GM06990 (cell line): ENCODE measurements at regions not wholly inside any gene's neighbourhood (a gene's known extent, or its start where the extent isn't known, plus 50 kb on each side); places are given as distances from the start of the nearest gene placed in this dataset.

Source experiments
- DNase-seq: peaks from one replicate; pipeline ENCODE4 v3.0.0-alpha.2; 2011; ENCODE audit not compliant: insufficient read length; ENCODE audit errors: extremely low read depth
- H3K27me3 ChIP-seq: replicated peaks from 2 replicates; pipeline ENCODE4 v1.6.0; 2011; ENCODE audit warnings: low read length; ENCODE audit not compliant: control insufficient read depth, insufficient read depth
- H3K36me3 ChIP-seq: 2 replicates; pipeline ENCODE4 v1.5.1; 2011; ENCODE audit warnings: low read length; ENCODE audit not compliant: control insufficient read depth, insufficient read depth
- H3K4me3 ChIP-seq: replicated peaks from 2 replicates; pipeline ENCODE4 v1.5.1; 2011; ENCODE audit warnings: low read depth, mild to moderate bottlenecking, control low read depth, low read length
- CTCF ChIP-seq: IDR thresholded peaks from 2 replicates; pipeline ENCODE4 v1.5.1; 2011; ENCODE audit warnings: low read length, control low read depth, mild to moderate bottlenecking, inconsistent platforms; ENCODE audit not compliant: insufficient read depth, poor library complexity, severe bottlenecking

- Histone ChIP-seq H3K27me3 (no peaks in the 10 kb centered on the region), H3K4me3 (no peak overlapping the region), H3K36me3 (no peaks in the 10 kb centered on the region)
- no peak for TF ChIP-seq CTCF
- no peak for DNase-seq
Measured at GRCh38 chr6:139812939-139813338, 438.5 kb upstream of the CITED2 start.

GRCh38 chr6:139801571-139802321 is 427.3 kb upstream of the CITED2 start:
- Histone ChIP-seq H3K4me3 (no peak overlapping the region), H3K36me3 (no peaks in the 10 kb centered on the region), H3K27me3 (no peaks in the 10 kb centered on the region)
- DNase-seq: no peak
- no peak for TF ChIP-seq CTCF

- no peak for TF ChIP-seq CTCF
- no peaks in the 10 kb centered on the region for H3K27me3 ChIP-seq
- no peak overlapping the region for H3K4me3 ChIP-seq
- no peak for DNase-seq
- no peaks in the 10 kb centered on the region for H3K36me3 ChIP-seq
Measured at GRCh38 chr6:139800837-139801236, 426.4 kb upstream of the CITED2 start.

- no peak for DNase-seq
- Histone ChIP-seq H3K27me3 (no peaks in the 10 kb centered on the region), H3K4me3 (no peak overlapping the region), H3K36me3 (no peaks in the 10 kb centered on the region)
- no peak for TF ChIP-seq CTCF
Measured at GRCh38 chr6:139790527-139790926, 416.1 kb upstream of the CITED2 start.

GRCh38 chr6:139784222-139784769 is 409.8 kb upstream of the CITED2 start:
- H3K36me3 ChIP-seq: no peaks in the 10 kb centered on the region
- no peak overlapping the region for H3K4me3 ChIP-seq
- H3K27me3 ChIP-seq: no peaks in the 10 kb centered on the region
- no peak for TF ChIP-seq CTCF
- DNase-seq: no peak
